Suppressor macrophage (primary cell): ENCODE measurements at regions not wholly inside any gene's neighbourhood (a gene's known extent, or its start where the extent isn't known, plus 50 kb on each side); places are given as distances from the start of the nearest gene placed in this dataset.

Source experiments
- DNase-seq, 4 experiments: peaks; one replicate each; pipeline ENCODE4 v3.0.0-alpha.2; 2020 to 2022

GRCh38 chr20:11368965-11369711 is 548.6 kb upstream of the BTBD3 start:
- no peak for DNase-seq

- no peak for DNase-seq
Observed at GRCh38 chr20:11371831-11372230, 545.9 kb upstream of the BTBD3 start.

GRCh38 chr20:11372876-11373790 is 544.6 kb upstream of the BTBD3 start:
- DNase-seq = no peak

GRCh38 chr20:11375335-11375734 is 542.4 kb upstream of the BTBD3 start:
- no peak for DNase-seq

GRCh38 chr20:11375966-11376365 is 541.7 kb upstream of the BTBD3 start:
- DNase-seq = no peak

- DNase-seq = no peak
Observed at GRCh38 chr20:11376420-11376819, 541.3 kb upstream of the BTBD3 start.

- DNase-seq = no peak
Observed at GRCh38 chr20:11376998-11377397, 540.7 kb upstream of the BTBD3 start.

- no peak for DNase-seq
Observed at GRCh38 chr20:11377761-11378160, 539.9 kb upstream of the BTBD3 start.

GRCh38 chr20:11378252-11378651 is 539.4 kb upstream of the BTBD3 start:
- DNase-seq = no peak

- DNase-seq = peak in 1 of 4 experiments; percentile 8
Observed at GRCh38 chr20:11379257-11380011, 538.3 kb upstream of the BTBD3 start.

- no peak for DNase-seq
Observed at GRCh38 chr20:11380283-11380682, 537.4 kb upstream of the BTBD3 start.

- no peak for DNase-seq
Observed at GRCh38 chr20:11387189-11387754, 530.4 kb upstream of the BTBD3 start.

GRCh38 chr20:11389186-11389585 is 528.5 kb upstream of the BTBD3 start:
- no peak for DNase-seq

GRCh38 chr20:11391591-11391990 is 526.1 kb upstream of the BTBD3 start:
- DNase-seq = no peak

- no peak for DNase-seq
Observed at GRCh38 chr20:11394145-11394833, 523.4 kb upstream of the BTBD3 start.

- no peak for DNase-seq
Observed at GRCh38 chr20:11395581-11395980, 522.1 kb upstream of the BTBD3 start.

- no peak for DNase-seq
Observed at GRCh38 chr20:11401988-11402387, 515.7 kb upstream of the BTBD3 start.

GRCh38 chr20:11403711-11404110 is 514.0 kb upstream of the BTBD3 start:
- no peak for DNase-seq

GRCh38 chr20:11406877-11407276 is 510.8 kb upstream of the BTBD3 start:
- no peak for DNase-seq

- no peak for DNase-seq
Observed at GRCh38 chr20:11409561-11409960, 508.1 kb upstream of the BTBD3 start.

GRCh38 chr20:11411765-11412164 is 505.9 kb upstream of the BTBD3 start:
- no peak for DNase-seq

- no peak for DNase-seq
Observed at GRCh38 chr20:11426948-11427347, 490.7 kb upstream of the BTBD3 start.
